IPS-18c (cell line): ENCODE measurements at regions not wholly inside any gene's neighbourhood (a gene's known extent, or its start where the extent isn't known, plus 50 kb on each side); places are given as distances from the start of the nearest gene placed in this dataset.

Source experiments
- H3K4me3 ChIP-seq: 2 replicates; pipeline ENCODE4 v1.7.0; 2013; ENCODE audit warnings: low read depth, mild to moderate bottlenecking, low read length, moderate library complexity; ENCODE audit not compliant: insufficient read depth
- H3K9me3 ChIP-seq: one replicate; pipeline ENCODE4 v1.6.1; 2013; ENCODE audit warnings: mild to moderate bottlenecking, low read length, moderate library complexity; ENCODE audit not compliant: control insufficient read depth, insufficient read depth

GRCh38 chr20:62586799-62587198, 55.5 kb upstream of the SLCO4A1 start:
- H3K4me3 ChIP-seq, result no peak overlapping the region
- no peaks in the 10 kb centered on the region for H3K9me3 ChIP-seq

GRCh38 chr20:62587757-62588402, 54.4 kb upstream of the SLCO4A1 start:
- no peaks in the 10 kb centered on the region for H3K9me3 ChIP-seq
- no peak overlapping the region for H3K4me3 ChIP-seq

- H3K4me3 ChIP-seq, result no peak overlapping the region
- H3K9me3 ChIP-seq, result no peaks in the 10 kb centered on the region
These were observed 53.7 kb upstream of the SLCO4A1 start for GRCh38 chr20:62588458-62589149.

GRCh38 chr20:62589150-62589498, 53.2 kb upstream of the SLCO4A1 start:
- H3K4me3 ChIP-seq, result no peak overlapping the region

GRCh38 chr20:62589720-62590119, 52.6 kb upstream of the SLCO4A1 start:
- Histone ChIP-seq H3K4me3 (no peak overlapping the region), H3K9me3 (no peaks in the 10 kb centered on the region)

More at GRCh38 chr20:62589150-62589498, 53.2 kb upstream of the SLCO4A1 start:
- no peaks in the 10 kb centered on the region for H3K9me3 ChIP-seq

GRCh38 chr20:62590309-62591121, 51.8 kb upstream of the SLCO4A1 start:
- no peak overlapping the region for H3K4me3 ChIP-seq

GRCh38 chr20:62591122-62591468, 51.2 kb upstream of the SLCO4A1 start:
- H3K9me3 ChIP-seq, result no peaks in the 10 kb centered on the region

More at GRCh38 chr20:62590309-62591121, 51.8 kb upstream of the SLCO4A1 start:
- H3K9me3 ChIP-seq, result no peaks in the 10 kb centered on the region

GRCh38 chr20:62591591-62591990, 50.7 kb upstream of the SLCO4A1 start:
- Histone ChIP-seq H3K4me3 (no peak overlapping the region), H3K9me3 (no peaks in the 10 kb centered on the region)

More at GRCh38 chr20:62591122-62591468, 51.2 kb upstream of the SLCO4A1 start:
- no peak overlapping the region for H3K4me3 ChIP-seq
